Gastroesophageal sphincter (tissue), 2 donors: ENCODE measurements at regions not wholly inside any gene's neighbourhood (a gene's known extent, or its start where the extent isn't known, plus 50 kb on each side); places are given as distances from the start of the nearest gene placed in this dataset.

Experiments used
- POLR2A ChIP-seq, 2 donors: fragments of 450-650 bp; IDR thresholded peaks; one replicate each; pipeline ENCODE4 v1.6.1; 2017; ENCODE audit warnings: antibody characterized with exemption in 2 of 2, mild to moderate bottlenecking in 2 of 2, moderate library complexity in 1 of 2
- POLR2AphosphoS5 ChIP-seq: sonication (generic); formaldehyde crosslinking; IDR thresholded peaks from one replicate; pipeline ENCODE4 v1.6.1; 2017; ENCODE audit warnings: antibody characterized with exemption

DNA sequence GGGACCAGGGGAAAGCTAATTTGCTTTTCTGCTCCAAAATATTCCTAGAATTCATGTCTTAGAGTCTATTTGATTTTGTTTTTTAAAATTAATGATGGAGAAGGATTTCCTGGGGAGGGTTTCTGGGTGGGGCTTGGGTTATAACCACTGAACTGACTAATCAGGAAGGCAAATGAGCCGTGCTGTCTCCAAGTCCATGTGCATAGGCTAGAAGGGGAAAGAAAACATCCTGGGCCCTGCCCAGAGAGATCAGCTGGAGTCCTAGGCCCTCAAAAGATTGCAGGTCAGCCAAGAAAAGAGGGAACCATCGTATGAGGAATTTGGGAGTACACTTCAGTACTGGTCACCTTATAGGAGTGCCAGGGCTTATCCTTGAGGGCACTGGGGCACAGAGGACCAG lies 480.2 kb upstream of the CELF4 start:
- TF ChIP-seq POLR2AphosphoS5 (no peak), POLR2A (IDR thresholded peaks at IDR 0.05) (no peak)
